Fibroblast of lung (primary cell): ENCODE measurements at regions not wholly inside any gene's neighbourhood (a gene's known extent, or its start where the extent isn't known, plus 50 kb on each side); places are given as distances from the start of the nearest gene placed in this dataset.

Experiments
- DNase-seq, 2 donors: peaks; one replicate each; pipeline versions ENCODE4 v3.0.0 to v3.0.0-alpha.2; 2010; ENCODE audit warnings: low read depth in 2 of 2
- H2AFZ ChIP-seq: 2 replicates; pipeline ENCODE4 v1.5.1; 2012; ENCODE audit warnings: low read length, control low read depth, inconsistent platforms
- H3K27ac ChIP-seq: 2 replicates; pipeline ENCODE4 v1.5.1; 2011; ENCODE audit warnings: low read length, control low read depth; ENCODE audit not compliant: insufficient read depth
- H3K27me3 ChIP-seq: 2 replicates; pipeline ENCODE4 v1.5.1; 2011; ENCODE audit warnings: mild to moderate bottlenecking, low read length; ENCODE audit not compliant: control insufficient read depth, insufficient read depth
- H3K36me3 ChIP-seq: 2 replicates; pipeline ENCODE4 v1.5.1; 2011; ENCODE audit warnings: low read length; ENCODE audit not compliant: control insufficient read depth, insufficient read depth
- H3K4me1 ChIP-seq: 2 replicates; pipeline ENCODE4 v1.5.1; 2011; ENCODE audit warnings: low read length; ENCODE audit not compliant: control insufficient read depth, insufficient read depth; ENCODE audit errors: extremely low read depth
- H3K4me2 ChIP-seq: 2 replicates; pipeline ENCODE4 v1.5.1; 2011; ENCODE audit warnings: low read length, control low read depth; ENCODE audit not compliant: insufficient read depth; ENCODE audit errors: extremely low read depth
- H3K4me3 ChIP-seq, 4 experiments: fragments of 200-600 bp in 1 of 4; sonication (generic) in 1 of 4; replicated peaks in 1 of 4; 2 replicates each; pipeline ENCODE4 v1.5.1; 2011 to 2016; ENCODE audit warnings: low read length in 4 of 4, low read depth in 3 of 4, mild to moderate bottlenecking in 3 of 4, control low read depth in 2 of 4, inconsistent platforms in 1 of 4, mixed read lengths in 1 of 4; ENCODE audit not compliant: insufficient read depth in 1 of 4; ENCODE audit errors: control extremely low read depth in 1 of 4
- H3K79me2 ChIP-seq: 2 replicates; pipeline ENCODE4 v1.5.1; 2012; ENCODE audit warnings: mild to moderate bottlenecking, low read length, inconsistent platforms; ENCODE audit not compliant: control insufficient read depth, insufficient read depth
- H3K9ac ChIP-seq: 2 replicates; pipeline ENCODE4 v1.5.1; 2011; ENCODE audit warnings: mild to moderate bottlenecking, low read length, control low read depth; ENCODE audit not compliant: insufficient read depth
- H3K9me3 ChIP-seq: 2 replicates; pipeline ENCODE4 v1.5.1; 2012; ENCODE audit warnings: low read depth, low read length; ENCODE audit not compliant: control insufficient read depth, insufficient read depth
- H4K20me1 ChIP-seq: 2 replicates; pipeline ENCODE4 v1.5.1; 2011; ENCODE audit warnings: low read length; ENCODE audit not compliant: control insufficient read depth, insufficient read depth; ENCODE audit errors: extremely low read depth
- CTCF ChIP-seq, 2 donors: IDR thresholded peaks in 1 of 2; conservative IDR thresholded peaks in 1 of 2; 1 replicate in 1 of 2; 2 replicates in 1 of 2; pipeline ENCODE4 v1.5.1; 2011 to 2012; ENCODE audit warnings: low read length in 2 of 2, control low read depth in 1 of 2, inconsistent platforms in 1 of 2, low read depth in 1 of 2, mild to moderate bottlenecking in 1 of 2
- EZH2 ChIP-seq: IDR thresholded peaks from 2 replicates; pipeline ENCODE4 v1.5.1; 2012; ENCODE audit warnings: low read length, control low read depth, mild to moderate bottlenecking; ENCODE audit errors: missing control alignments

GRCh38 chr11:56890584-56891305, 98.0 kb upstream of the OR5AK2 start:
- no peak for DNase-seq
- no peak for TF ChIP-seq EZH2
- no peak for TF ChIP-seq CTCF (conservative IDR thresholded peaks at IDR 0.05 in 1 of 2, IDR thresholded peaks at IDR 0.05 in 1 of 2; ENCODE audit: low read depth in 1 of 2, low read length in 2 of 2)
- Histone ChIP-seq H3K9ac (no peak overlapping the region), H3K4me2 (no peak overlapping the region), H2AFZ (no peak overlapping the region), H4K20me1 (no peaks in the 10 kb centered on the region), H3K4me3 (no peak overlapping the region), H3K79me2 (no peaks in the 10 kb centered on the region), H3K9me3 (no peaks in the 10 kb centered on the region), H3K27ac (no peak overlapping the region), H3K27me3 (no peaks in the 10 kb centered on the region), H3K4me1 (no peaks in the 10 kb centered on the region), H3K36me3 (no peaks in the 10 kb centered on the region)

GRCh38 chr11:56889986-56890385, 98.7 kb upstream of the OR5AK2 start:
- no peaks in the 10 kb centered on the region for H4K20me1 ChIP-seq
- DNase-seq, result no peak
- H3K9ac ChIP-seq, result no peak overlapping the region
- no peaks in the 10 kb centered on the region for H3K36me3 ChIP-seq
- H2AFZ ChIP-seq, result no peak overlapping the region
- H3K4me1 ChIP-seq, result no peaks in the 10 kb centered on the region
- H3K4me3 ChIP-seq, result no peak overlapping the region
- H3K9me3 ChIP-seq, result no peaks in the 10 kb centered on the region
- no peaks in the 10 kb centered on the region for H3K79me2 ChIP-seq
- no peak overlapping the region for H3K4me2 ChIP-seq
- TF ChIP-seq EZH2, result no peak
- no peak for TF ChIP-seq CTCF (conservative IDR thresholded peaks at IDR 0.05 in 1 of 2, IDR thresholded peaks at IDR 0.05 in 1 of 2; ENCODE audit: low read depth in 1 of 2, low read length in 2 of 2)
- no peak overlapping the region for H3K27ac ChIP-seq
- H3K27me3 ChIP-seq, result no peaks in the 10 kb centered on the region

- TF ChIP-seq CTCF (conservative IDR thresholded peaks at IDR 0.05 in 1 of 2, IDR thresholded peaks at IDR 0.05 in 1 of 2; ENCODE audit: low read depth in 1 of 2, low read length in 2 of 2) (no peak), EZH2 (no peak)
- H3K36me3 ChIP-seq, result no peaks in the 10 kb centered on the region
- H3K27ac ChIP-seq, result no peak overlapping the region
- DNase-seq, result no peak
- no peak overlapping the region for H2AFZ ChIP-seq
- no peaks in the 10 kb centered on the region for H3K27me3 ChIP-seq
- no peak overlapping the region for H3K4me2 ChIP-seq
- no peak overlapping the region for H3K9ac ChIP-seq
- no peaks in the 10 kb centered on the region for H3K4me1 ChIP-seq
- no peak overlapping the region for H3K4me3 ChIP-seq
- no peaks in the 10 kb centered on the region for H3K9me3 ChIP-seq
- no peaks in the 10 kb centered on the region for H4K20me1 ChIP-seq
- H3K79me2 ChIP-seq, result no peaks in the 10 kb centered on the region
These were observed 100.8 kb upstream of the OR5AK2 start for GRCh38 chr11:56887940-56888339.
